Hepatocyte (in vitro differentiated cells): ENCODE measurements at regions not wholly inside any gene's neighbourhood (a gene's known extent, or its start where the extent isn't known, plus 50 kb on each side); places are given as distances from the start of the nearest gene placed in this dataset.

Experiments used
- CTCF ChIP-seq: fragments of 200-600 bp; sonication (generic); IDR thresholded peaks from 2 replicates; pipeline ENCODE4 v1.5.1; 2016; ENCODE audit warnings: antibody characterized with exemption, mild to moderate bottlenecking; ENCODE audit not compliant: poor library complexity
- EZH2 ChIP-seq: fragments of 200-600 bp; sonication (generic); IDR thresholded peaks from 2 replicates; pipeline ENCODE4 v1.6.1; 2016; ENCODE audit warnings: antibody characterized with exemption, mild to moderate bottlenecking, borderline replicate concordance
- EZH2phosphoT487 ChIP-seq: fragments of 200-600 bp; sonication (generic); IDR thresholded peaks from one replicate; pipeline ENCODE4 v1.6.1; 2018; ENCODE audit warnings: antibody characterized with exemption, mild to moderate bottlenecking, low read depth, moderate library complexity; ENCODE audit not compliant: unreplicated experiment, severe bottlenecking

- TF ChIP-seq CTCF, result no peak
- no peak for TF ChIP-seq EZH2
- TF ChIP-seq EZH2phosphoT487, result no peak
Observed at GRCh38 chr22:47619631-47620030, 857.2 kb downstream of the TBC1D22A start.
